ENCODE measurements at regions not wholly inside any gene's neighbourhood (a gene's known extent, or its start where the extent isn't known, plus 50 kb on each side); places are given as distances from the start of the nearest gene placed in this dataset.
"Not testable (repeated sequence)": the region's sequence is repeated elsewhere in the genome, so short reads cannot be mapped to it uniquely, and the experiment has no call there.

DNA sequence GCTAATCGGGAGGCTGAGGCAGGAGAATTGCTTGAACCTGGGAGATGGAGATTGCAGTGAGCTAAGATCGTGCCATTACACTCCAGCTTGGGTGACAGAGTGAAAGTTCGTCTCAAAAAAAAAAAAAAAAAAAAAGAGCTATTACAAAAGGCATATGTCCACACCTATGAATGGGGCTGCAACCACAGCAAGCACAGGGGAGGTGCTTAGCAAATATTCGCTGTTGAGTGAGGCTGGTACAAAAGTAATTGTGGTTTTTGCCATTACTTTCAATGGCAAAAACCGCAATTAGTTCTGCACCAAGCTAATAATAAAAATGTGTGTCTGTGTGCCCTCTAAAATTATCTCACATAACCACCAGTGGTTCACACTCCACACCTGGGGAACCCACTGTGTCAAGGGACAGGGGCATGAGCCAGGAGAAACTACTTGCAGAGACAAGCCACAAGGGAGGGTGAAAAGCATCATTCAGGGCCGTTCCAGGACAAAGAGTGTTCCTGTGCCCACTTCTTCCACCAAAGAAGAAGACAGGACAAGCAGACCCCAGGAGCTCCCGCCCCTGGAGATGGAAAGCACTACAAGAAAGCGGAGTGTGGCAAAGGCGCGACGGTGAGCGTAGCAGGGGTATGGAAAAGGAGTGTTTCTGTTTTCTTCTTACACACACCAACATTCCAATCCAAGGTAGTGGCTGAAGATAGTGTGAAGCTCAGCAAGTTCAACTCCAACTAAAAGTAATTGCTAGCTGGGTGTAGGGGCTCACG, 84.4 kb upstream of the CNEP1R1 start:
- DNase-seq, result no peak

DNA sequence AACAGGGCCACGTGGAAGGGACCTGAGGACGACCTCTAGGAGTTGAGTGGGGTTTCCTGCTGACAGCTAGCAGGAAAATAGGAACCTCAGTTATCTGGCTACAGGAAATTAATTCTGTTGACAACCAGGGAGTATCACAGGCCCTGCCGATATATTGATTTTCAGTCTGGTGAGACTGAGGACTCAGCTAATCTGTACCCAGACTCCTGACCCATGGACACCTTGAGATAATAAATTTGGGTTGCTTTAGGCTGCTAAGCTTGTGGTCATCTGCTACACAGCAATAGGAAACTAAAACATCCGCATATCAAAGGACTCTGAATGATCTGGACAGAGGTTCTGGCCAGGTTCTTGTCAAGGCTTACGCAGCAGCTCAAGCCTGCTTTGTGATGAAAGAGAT, 80.8 kb upstream of the CNEP1R1 start:
- no peak for DNase-seq

DNA sequence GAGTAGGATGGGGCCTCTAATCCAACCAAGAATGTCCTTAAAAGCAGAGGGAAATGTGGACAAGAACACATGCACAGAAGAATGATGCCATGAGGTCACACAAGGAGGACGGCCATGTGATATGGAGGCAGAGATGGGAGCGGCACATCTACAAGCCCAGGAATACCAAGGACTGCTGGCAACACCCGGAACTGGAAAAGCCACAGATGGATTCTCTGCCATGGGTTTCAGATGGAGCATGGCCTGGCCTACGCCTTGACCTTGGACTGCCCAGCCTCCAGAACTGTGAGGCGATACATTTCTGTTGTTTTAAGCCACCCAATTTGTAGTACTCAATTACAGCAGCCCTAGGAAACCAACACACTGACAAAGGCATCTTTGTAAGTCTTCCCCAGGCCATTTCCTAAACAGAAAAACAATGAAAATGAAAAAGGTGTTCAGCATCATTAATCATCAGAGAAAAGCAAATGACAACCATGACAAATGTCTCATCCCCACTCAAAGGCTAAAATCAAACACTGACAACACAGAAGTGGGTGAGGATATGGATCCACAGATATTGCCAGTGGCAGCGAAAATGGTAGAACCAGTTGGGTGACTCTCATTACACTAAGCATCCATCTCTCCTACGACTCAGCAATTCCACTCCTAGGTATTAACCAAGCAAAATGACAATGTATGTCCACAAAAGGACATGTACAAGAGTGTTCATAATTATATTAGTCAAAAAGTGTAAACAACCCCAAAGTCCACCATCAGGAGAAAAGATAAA, 76.9 kb upstream of the CNEP1R1 start:
- DNase-seq, result no peak

DNA sequence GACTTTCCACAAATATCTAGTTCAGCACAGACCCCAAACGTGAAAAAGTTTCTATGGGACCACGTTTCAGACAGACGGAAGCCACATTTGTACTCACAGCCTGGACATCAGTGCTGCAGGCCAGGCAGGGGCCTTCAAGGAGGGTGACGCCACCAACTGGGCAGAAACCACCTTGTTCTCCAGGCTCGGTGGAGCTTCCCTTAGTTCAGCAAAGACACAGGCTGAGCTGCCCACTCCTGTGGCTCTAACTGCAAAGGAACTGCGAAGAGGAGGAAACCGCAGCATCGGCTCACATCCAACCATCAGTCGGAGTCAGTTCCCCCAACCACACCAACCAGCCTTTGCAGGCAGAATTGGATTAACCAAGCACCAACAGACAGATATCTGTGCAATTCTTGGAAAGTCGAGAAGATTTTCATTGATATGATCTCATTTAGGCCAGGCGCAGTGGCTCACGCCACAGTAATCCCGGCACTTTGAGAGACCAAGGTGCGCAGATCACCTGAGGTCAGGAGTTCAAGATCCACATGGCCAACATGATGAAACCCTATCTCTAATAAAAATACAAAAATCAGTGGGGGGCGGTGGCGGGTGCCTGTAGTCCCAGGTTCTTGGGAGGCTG, 73.3 kb upstream of the CNEP1R1 start:
- no peak for DNase-seq

DNA sequence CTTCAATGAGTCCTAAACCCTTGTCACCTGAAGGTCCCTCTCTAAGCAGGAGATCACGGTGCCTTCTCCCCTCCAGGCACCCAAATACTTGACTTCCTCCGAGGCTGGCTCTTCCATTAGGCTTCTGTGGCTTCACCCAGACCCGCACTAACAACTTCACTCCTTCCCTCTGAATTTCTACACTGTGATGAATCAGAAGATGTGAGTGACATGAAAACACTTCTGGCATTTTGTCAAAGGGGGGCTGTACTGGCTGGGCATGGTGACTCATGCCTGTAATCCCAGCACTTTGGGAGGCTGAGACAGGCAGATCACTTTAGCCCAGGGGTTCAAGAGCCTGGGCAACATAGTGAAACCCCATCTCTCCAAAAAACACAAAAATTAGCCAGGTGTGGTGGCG, 72.6 kb upstream of the CNEP1R1 start:
- DNase-seq, result no peak

DNA sequence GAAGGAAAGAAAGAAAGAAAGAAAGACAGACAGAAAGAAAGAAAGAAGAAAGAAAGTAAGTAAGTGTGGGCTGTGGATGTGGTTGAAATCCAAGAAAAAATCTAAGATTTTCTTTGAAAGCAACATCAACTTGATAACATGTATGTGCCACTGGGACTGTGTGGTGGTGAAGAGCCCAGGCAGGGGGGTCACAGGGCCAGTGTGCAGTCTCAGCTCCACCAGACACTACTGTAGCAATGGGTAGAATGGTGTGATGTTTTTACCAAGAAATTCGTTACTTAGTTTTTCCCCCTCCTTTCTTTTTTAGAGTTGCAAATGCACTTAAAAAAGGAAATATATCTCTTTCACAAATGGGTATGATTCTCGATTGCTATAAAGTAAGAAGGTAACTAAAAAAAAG, 71.9 kb upstream of the CNEP1R1 start:
- no peak for DNase-seq

DNA sequence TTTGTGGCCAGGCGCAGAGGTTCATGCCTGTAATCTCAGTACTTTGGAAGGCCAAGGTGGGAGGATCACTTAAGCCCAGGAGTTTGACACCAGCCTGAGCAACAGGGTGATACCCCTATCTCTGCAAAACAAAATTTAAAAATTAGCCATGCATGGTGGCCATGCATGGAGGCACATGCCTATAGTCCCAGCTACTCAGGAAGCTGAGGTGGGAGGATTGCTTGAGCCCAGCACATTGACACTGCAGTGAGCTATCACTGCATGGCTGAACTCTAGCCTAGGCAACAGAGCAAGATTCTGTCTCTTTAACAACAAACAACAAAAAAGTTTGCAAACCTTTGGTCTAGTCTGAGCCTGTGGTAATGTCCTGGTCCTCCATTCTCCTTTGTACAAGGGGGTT, 69.2 kb upstream of the CNEP1R1 start:
- no peak for DNase-seq

DNA sequence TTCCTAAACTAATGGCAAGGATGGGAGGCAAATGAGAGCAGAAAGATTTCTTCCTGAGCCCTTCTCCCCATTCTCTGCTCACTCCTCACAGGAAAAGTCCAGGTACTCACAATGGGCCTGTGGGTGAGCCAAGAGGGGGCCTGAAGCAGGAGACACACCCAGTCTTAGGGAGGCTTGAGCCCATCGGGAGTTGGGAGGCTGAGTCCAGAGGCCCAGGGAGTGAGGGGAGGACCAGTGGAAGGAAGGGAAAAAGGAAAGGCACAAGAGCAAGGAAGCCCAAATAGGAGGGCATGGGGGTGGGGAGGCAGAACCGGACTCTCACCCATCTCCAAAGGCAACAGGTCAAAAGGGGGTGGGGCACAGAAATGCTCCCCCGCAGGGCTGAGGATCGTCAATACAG, 68.1 kb upstream of the CNEP1R1 start:
- DNase-seq, result no peak

DNA sequence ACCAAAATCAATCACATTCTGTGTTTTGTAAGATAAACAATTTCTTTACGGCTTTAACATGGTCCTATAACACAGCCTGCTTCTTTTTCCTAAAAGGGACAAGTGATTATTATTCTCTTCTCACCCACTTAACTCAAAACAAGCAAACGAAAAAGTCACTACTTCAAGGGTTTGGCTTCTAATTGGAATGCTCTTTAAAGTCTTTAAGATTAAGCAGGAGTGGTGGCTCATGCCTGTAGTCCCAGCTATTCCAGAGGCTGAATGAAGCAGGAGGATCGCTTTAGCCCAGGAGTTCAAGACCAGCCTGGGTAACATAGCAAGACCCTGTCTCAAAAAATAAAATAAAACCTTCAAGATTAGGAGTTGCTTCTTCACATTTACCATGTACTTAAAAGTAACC, 66.6 kb upstream of the CNEP1R1 start:
- DNase-seq, result no peak

DNA sequence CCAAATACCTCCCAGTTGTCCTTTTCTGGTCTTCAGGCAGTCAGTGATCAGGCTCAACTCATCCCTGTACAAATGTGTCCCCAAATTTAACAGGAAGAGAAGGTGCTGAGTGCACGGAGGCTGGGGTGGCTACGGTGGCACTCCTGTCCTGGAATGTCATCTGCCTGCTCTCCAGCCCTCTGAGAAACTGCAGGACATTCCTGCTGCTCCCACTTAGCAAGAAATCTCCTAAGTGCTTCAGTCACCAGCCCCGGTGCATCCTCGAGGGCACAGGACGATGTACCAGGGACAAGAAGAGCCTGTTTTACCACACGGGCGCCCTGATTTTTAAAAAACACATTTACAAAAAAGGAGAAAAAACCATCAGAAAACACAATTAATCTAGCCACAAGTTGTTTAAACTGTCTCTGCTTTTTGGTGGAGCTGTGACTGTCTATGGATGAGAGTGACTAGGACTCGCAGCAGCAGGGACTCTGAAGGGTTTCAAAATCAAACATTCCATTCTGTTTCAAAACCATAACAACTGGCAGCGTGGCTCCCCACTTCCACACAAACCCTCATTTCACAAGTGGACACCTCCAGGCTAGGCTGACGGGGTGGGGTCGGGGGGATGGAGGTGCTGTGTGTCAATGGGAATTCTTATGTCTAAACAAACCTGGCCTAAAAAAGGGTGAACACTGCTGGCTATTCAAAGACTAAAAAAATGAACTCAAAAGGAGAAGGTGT, 65.3 kb upstream of the CNEP1R1 start:
- DNase-seq, result no peak

DNA sequence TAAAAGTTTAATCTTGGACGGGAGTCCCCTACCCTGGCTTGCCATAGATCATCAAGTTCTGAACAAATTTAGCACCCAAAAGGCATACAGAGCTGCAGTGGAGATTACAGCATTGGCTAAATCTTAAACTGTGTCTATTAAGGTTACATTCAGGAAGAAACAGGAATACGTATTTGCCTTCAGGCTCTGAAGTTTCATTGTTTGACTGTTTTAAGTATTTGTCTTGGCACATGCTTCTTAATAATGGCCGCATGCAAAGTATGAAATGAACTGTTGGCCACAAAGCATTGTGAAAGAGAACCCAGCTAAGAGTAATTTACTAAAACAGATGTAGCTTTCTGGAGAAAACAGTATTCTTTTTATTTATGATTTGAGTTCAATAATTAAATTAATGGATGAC, 63.9 kb upstream of the CNEP1R1 start:
- no peak for DNase-seq

DNA sequence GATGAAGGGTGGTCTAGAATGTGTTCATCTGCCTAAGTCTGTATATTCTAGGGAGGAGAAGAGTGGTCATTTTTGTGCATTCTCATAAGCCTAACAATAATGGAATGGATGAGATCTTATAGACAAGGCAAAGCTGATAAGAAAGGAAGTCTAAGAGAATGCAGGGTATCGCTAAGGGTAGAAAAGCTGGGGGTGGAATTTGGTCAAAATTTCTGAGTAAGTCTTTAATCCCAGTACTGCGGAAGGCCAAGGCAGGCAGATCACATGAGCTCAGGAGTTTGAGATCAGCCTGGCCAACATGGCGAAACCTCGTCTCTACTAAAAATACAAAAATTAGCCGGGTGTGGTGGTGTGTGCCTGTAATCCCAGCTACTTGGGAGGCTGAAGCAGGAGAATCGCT, 62.5 kb upstream of the CNEP1R1 start:
- not testable (repeated sequence) for DNase-seq

DNA sequence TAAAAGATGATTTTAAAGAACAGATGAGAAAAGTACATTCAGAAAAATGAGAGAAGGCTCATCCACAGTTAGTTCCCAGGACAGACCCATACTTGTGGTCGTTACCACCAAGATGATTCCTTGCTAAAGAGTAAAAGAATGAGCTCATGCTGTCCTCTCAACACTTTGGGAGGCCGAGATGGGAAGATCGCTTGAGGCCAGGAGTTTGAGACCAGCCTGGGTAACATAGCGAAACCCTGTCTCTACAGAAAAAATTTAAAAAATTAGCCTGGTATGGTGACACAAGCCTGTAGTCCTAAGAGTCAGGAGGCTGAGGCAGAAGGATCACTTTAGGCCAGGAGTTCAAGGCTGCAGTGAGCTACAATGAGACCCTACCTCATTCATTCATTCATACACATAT, 60.7 kb upstream of the CNEP1R1 start:
- DNase-seq, result no peak

DNA sequence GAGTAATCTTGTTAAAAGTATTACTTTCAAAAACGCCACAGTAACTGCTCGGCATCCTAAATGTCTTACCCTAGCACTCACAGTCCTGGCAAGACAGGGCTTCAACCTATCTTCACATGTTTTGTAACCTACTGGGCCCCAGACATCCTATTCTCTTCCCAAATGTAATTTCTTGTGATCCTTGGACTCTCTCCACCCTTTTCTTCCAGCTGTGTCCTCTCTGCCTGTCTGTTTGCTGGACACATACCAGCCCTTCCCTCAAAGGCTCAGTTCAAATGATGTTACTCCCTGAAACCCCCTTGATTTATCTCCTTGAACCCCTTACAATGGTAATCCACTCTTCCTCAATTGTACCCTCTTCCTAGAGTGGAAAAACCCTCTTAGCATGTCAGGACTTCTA, 60.1 kb upstream of the CNEP1R1 start:
- DNase-seq, result no peak

DNA sequence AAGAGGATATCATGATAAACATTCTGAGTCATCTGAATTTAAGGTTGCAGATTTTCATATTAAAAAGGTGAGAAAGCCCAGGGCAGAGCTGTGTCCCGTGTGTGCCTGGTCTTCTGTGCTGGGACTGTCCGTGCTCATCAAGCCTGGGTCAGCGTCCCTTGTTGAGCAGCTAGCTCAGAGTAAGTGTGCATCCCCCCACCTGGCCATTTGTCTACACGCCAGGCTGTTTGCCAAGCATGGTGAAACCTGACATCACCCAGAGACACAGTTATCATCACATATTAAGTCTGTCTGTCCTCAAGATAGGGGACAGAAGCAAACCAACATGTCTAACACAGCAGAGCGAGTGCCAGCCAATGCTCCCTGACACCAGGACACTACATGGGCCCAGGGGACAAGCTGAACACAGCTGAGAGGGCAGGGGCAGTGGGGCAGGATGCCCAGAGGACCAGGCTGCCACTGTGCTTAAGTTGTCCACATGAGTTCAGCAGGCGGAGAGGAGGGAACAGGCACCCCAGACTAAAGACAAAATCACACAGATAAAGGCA, 57.9 kb upstream of the CNEP1R1 start:
- DNase-seq, result no peak

DNA sequence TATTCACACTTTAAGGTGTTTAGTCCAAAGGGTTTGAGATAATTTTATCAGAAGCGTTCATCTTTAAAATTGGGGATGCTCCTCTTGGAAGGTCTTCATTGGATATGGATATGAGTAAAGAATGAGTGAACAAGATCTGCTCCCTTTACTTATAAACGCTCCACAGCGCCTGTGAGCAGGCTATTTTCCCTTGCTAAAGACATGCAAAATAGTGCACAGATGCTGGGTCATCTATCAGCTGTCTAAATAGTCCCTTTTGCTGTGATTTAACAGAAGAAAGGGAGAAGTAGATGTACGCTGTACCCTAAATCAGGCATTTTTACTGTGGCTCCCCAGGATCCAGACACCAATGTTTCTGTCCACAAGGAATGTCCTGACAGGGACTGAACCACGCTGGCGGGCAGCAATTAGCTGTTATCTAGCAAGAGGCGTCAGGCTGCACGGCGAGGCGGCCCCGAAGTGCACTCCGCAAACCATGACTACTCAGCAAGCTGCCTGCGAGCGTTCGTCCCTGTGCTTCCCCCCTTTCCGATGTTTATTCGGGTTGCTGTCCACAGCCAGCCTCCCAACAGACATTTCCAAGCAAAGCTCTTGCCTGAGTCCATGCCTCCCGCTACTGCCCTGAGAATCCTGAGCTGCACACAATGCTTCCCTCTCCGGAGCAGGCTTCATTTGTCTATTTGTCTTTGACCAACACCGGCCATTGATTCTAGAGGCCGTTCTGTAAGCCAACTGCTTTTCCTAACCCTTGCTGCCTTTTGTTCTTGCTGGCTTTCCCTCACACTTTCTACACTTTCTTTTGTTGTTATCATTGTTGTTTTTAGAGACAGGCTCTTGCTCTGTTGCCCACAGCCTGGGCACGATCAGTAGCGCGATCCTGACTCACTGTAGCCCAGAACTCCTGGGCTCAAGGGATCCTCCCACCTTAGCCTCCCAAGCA, 55.7 kb upstream of the CNEP1R1 start:
- no peak for DNase-seq

DNA sequence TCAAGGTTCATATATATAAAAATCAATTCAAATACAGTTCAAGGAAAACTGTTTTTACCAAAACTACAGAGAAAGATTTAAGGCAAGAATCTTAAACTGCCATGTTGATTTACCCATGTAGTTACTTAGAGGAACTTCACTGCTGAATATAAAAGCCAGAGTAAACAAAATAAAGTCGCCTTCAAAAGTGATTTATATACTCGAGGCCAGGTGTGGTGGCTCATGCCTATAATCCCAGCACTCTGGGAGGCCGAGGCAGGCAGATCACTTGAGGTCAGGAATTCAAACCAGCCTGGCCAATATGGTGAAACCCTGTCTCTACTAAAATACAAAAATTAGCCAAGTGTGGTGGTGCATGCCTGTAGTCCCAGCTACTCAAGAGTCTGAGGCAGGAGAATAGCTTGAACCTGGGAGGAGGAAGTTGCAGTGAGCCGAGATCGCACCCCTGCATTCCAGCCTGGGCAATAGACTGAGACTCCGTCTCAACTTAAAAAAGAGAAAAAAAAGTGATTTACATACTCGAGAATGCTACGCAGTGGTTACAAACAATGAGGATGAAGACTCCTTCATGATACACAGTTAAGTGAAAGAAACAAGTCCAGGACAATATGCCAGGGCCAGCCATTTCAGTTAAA, 54.1 kb upstream of the CNEP1R1 start:
- no peak for DNase-seq

DNA sequence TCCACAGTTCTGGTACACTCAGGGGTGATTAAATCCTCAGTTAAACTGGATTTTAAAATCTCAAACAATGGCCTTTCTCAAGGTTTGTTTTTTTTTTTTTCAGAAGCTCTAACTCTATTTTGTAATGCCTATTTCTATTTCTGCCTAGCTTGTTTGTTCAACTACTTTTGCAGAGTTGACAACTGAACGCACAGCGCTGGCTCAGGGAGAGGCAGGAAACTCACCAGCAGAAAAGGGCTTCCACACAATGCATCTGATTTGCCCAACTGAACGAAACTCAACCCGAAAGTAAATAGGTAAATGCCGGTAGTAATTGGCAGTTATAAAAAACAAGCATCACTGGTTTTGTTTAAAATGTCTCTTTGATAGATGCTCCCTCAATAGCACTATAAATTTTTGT, 52.7 kb upstream of the CNEP1R1 start:
- DNase-seq, result no peak

DNA sequence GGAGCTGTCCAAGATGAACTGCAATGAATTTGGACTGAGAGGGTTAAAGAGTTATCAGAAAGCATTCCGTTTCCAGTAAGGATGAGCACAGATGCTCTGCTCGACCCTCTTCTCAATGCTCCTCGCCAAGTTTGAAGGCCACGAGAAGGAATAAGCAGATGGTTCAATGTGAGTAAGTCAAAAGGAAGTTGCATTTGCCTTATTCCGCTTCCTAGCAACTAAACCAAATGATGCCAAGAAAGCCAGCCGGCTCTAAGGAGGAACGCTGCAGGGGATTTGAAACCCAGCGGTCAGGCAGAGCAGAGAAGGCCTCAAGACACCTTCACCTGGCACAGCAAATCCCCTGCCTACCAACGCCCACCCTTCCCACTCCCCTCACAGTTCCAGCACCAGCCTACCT, 52.1 kb upstream of the CNEP1R1 start:
- no peak for DNase-seq

Data from NCI-H2171 treated with DMSO at 0.1 percent for 48 hours (cell line).